Activated naive CD8-positive, alpha-beta T cell treated with anti-CD3 and anti-CD28 coated beads for 36 hours (primary cell): ENCODE measurements at regions not wholly inside any gene's neighbourhood (a gene's known extent, or its start where the extent isn't known, plus 50 kb on each side); places are given as distances from the start of the nearest gene placed in this dataset.
"Not testable (repeated sequence)": the region's sequence is repeated elsewhere in the genome, so short reads cannot be mapped to it uniquely, and the experiment has no call there.

Experiments used
- DNase-seq: peaks from one replicate; pipeline ENCODE4 v3.0.0; 2021
- H3K27ac Mint-ChIP-seq: one replicate; pipeline ENCODE4 v1.8.0; 2022; ENCODE audit warnings: mild to moderate bottlenecking, moderate library complexity, mixed read lengths
- H3K27me3 Mint-ChIP-seq: one replicate; pipeline ENCODE4 v1.8.0; 2022; ENCODE audit warnings: mild to moderate bottlenecking, mixed read lengths
- H3K36me3 Mint-ChIP-seq: one replicate; pipeline ENCODE4 v1.8.0; 2021; ENCODE audit warnings: mild to moderate bottlenecking, mixed read lengths
- H3K4me1 Mint-ChIP-seq: one replicate; pipeline ENCODE4 v1.8.0; 2021; ENCODE audit warnings: mixed read lengths
- H3K4me3 Mint-ChIP-seq: one replicate; pipeline ENCODE4 v1.8.0; 2022; ENCODE audit warnings: mild to moderate bottlenecking, moderate library complexity, mixed read lengths
- H3K9me3 Mint-ChIP-seq: one replicate; pipeline ENCODE4 v1.8.0; 2022; ENCODE audit warnings: mixed read lengths

DNA sequence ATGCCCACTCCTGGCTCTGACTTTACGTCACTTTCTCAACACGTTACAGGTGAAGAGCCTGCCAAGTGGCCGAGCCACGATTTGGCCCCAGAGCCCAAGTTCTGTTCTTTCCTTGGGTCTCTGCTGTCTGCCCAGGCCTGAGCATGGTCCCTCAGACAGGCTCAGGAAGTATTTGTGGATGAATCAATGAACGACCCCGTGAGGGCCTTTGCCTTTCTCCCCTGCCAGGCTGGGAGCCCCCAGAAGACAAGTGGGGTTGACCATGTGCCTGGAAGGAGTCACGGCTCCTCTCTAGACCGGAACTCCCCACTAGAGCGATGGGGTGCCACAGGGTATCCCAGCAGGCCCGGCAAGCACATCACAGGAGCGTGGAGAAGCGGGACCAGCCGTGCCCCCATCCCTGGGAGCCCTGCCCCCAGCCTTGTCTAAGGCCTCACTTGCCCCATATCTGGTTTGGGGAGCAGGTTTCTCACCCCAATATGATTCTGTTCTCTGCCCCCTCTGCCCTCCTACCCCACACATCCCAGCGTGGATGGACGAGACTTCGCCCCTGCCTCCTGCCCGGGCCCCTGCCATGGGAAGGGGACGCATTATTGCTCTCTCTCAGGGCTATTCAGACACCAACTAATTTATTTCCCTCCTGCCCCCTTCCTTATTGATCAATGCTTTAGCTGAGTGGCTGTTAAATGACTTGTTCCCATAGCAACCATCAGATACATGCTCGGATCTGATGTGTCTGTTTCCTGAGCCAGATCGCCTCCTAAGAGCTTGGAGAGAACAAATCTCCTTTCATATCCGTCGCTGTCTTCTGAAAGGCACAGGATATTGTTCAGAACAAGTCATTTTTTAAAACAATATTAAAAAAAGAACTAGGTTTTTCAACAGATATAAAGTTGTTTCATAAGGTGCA, 69.0 kb downstream of the DIO3 start:
- H3K36me3 Mint-ChIP-seq: no peaks in the 10 kb centered on the region
- H3K27me3 Mint-ChIP-seq: peaks cover 14% of the 10 kb centered on the region
- no peak overlapping the region for H3K4me3 Mint-ChIP-seq
- no peaks in the 10 kb centered on the region for H3K9me3 Mint-ChIP-seq
- no peak overlapping the region for H3K27ac Mint-ChIP-seq
- DNase-seq: no peak
- peaks cover 6% of the 10 kb centered on the region for H3K4me1 Mint-ChIP-seq

DNA sequence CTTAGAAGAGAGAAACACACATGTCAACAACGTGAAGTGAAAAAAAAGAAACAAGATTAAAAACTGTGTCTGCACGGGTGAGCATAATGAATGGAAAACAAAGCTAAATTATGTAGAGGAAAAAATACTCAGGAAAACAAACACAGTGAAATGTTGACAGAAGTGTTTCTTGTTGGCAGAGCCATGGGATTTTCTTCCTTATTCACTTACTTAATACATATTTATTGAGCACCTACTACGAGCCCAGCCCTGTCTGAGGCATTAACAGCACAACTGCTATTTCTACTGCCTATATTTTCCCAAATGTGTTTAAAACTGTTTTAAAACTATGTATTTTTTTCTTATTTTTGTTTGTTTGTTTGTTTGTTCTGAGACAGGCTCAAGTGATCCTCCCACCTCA, 69.9 kb downstream of the DIO3 start:
- no peaks in the 10 kb centered on the region for H3K36me3 Mint-ChIP-seq
- H3K4me3 Mint-ChIP-seq: no peak overlapping the region
- peaks cover 6% of the 10 kb centered on the region for H3K4me1 Mint-ChIP-seq
- H3K27me3 Mint-ChIP-seq: peaks cover 17% of the 10 kb centered on the region
- no peak for DNase-seq
- no peak overlapping the region for H3K27ac Mint-ChIP-seq
- H3K9me3 Mint-ChIP-seq: no peaks in the 10 kb centered on the region

DNA sequence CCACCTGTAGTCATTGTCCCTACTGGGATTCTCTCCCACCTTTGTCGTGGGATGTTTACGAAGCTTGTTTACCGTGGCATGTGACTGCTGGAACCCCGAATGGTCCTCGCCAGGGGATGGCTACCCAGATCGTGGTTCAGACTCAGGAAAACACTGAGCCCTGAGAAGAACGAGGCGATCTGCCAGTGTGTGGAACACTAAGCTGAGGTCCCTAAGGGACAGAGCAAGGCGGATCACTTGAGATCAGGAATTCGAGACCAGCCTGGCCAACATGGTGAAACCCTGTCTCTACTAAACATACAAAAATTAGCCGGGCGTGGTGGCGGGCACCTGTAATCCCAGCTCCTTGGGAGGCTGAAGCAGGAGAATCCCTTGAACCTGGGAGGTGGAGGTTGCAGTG, 70.7 kb downstream of the DIO3 start:
- H3K4me3 Mint-ChIP-seq, H3K4me1 Mint-ChIP-seq, H3K9me3 Mint-ChIP-seq, H3K27ac Mint-ChIP-seq, H3K36me3 Mint-ChIP-seq, DNase-seq: not testable (repeated sequence)
- H3K27me3 Mint-ChIP-seq: peaks cover 23% of the 10 kb centered on the region

DNA sequence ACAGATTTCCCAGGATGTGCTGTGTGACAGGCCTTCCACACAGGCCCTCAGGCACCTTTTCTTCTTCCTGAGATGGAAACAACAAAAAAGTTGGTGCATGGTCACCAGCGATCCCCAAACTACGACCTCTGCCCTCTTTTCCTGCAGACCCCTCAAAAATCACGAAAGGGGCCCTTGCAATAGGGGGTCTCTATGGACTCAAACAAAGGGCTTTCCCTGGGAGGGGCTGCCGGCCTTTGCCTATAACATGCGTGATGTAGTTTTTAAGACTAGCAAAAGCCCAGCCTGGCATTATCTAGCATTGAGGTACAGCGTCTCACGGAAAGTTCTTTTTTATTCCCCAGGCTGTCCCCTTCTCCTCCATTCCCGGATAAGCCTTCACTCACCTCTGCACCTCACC, 71.2 kb downstream of the DIO3 start:
- no peak for DNase-seq
- H3K27me3 Mint-ChIP-seq: peaks cover 28% of the 10 kb centered on the region
- H3K27ac Mint-ChIP-seq: no peak overlapping the region
- H3K4me3 Mint-ChIP-seq: no peak overlapping the region
- peaks cover 6% of the 10 kb centered on the region for H3K4me1 Mint-ChIP-seq
- H3K36me3 Mint-ChIP-seq: no peaks in the 10 kb centered on the region
- H3K9me3 Mint-ChIP-seq: no peaks in the 10 kb centered on the region

DNA sequence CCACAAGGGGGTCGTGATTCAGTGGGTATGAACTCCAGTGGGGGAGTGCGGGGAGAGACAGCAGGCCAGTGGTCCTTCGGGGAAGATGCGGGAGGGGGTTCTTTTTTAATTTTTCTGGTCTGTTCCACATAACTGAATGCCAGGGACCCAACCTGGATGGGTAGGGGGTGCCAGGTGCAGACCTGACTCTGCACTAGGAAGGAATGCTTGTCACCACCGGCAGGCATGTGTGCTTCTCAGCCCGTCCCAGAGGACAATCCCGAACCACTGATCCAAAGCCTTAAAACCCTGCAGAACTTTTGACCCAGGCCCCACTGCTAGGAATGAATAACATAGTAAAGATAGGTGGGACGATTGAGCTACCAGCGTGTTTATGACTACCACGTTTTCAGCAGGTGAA, 72.0 kb downstream of the DIO3 start:
- Mint-ChIP-seq H3K36me3 (no peaks in the 10 kb centered on the region), H3K4me1 (peaks cover 3% of the 10 kb centered on the region), H3K9me3 (no peaks in the 10 kb centered on the region), H3K4me3 (no peak overlapping the region), H3K27ac (no peak overlapping the region), H3K27me3 (peaks cover 23% of the 10 kb centered on the region)
- DNase-seq: no peak

DNA sequence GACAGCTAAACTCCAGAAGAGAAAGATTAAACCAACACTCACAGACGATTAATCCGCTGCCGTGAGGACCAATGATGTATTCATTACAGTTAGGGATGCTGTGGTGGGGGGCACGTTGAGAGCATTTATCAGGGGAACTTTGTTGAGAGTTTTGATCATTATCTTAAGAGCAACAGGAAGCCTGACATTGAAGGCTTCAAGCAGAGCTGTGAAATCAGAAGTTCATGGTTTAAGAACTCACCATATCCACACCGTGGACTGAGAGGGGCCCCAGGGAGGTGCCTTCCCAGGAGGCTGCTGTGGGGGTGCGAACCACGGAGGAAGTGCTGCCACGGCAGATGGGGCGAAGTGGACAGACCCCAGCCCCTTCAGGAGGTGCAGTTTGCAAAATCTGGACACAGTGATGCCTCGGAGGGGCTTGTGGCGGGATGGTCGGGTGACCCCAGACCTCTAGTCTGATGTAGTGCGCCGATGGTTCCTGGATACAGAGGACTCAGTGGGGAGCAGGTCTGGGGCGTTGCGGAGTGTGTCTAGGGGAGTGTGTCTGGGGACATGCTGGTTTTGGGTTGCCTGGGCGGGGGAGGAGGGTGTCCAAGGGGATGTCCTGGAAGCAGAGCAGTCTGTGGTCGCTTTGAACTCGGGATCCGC, 73.0 kb downstream of the DIO3 start:
- Mint-ChIP-seq H3K4me3 (no peak overlapping the region), H3K27me3 (peaks cover 23% of the 10 kb centered on the region), H3K9me3 (no peaks in the 10 kb centered on the region), H3K27ac (no peak overlapping the region), H3K36me3 (no peaks in the 10 kb centered on the region), H3K4me1 (peaks cover 3% of the 10 kb centered on the region)
- no peak for DNase-seq

DNA sequence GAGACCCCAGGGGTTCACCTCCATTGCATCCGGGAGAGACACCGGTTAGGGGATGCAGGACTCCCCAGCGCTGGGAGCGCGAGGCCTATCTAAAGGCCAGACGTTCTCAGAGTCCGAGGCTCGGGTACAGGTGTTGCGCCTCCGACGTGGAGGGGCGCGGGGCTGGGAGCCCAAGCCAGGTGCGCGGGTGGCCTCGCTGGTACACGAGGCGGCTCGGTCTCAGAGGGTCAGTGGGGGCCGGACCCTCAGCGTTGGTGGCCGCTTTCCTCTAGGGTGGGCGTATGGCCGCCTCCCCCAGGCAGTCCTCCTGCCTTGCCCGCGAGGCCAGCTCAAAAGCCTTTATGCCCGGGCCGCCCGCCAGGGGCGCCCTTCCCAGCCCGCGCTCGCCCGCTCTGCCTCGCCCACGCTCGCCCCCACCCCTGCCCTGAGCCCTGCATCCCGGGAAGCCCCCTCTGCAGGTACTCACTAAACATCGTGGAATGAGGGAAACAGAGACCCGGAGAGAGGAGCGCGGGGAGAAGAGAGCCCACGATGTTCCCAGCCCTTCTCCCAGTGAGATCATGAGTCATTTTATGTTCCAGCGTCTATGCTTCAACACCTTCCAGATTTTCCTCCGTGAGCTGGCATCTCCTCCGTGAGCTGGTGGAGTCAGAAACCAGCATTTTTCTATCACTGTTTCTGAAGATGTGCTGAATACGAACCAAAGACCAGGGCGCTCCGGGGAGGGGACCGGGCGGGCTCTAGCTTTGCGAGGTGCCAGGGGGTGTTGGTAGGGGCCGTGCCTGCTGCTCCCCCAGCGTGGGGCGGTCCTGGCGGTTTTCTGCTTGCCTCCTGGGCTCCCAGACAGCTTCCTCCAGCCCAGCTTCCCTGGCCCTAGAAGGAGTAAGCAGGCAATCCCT, 73.8 kb downstream of the DIO3 start:
- no peak overlapping the region for H3K4me3 Mint-ChIP-seq
- H3K9me3 Mint-ChIP-seq: no peaks in the 10 kb centered on the region
- no peak for DNase-seq
- H3K27ac Mint-ChIP-seq: no peak overlapping the region
- no peaks in the 10 kb centered on the region for H3K36me3 Mint-ChIP-seq
- peaks cover 3% of the 10 kb centered on the region for H3K4me1 Mint-ChIP-seq
- H3K27me3 Mint-ChIP-seq: peaks cover 26% of the 10 kb centered on the region

DNA sequence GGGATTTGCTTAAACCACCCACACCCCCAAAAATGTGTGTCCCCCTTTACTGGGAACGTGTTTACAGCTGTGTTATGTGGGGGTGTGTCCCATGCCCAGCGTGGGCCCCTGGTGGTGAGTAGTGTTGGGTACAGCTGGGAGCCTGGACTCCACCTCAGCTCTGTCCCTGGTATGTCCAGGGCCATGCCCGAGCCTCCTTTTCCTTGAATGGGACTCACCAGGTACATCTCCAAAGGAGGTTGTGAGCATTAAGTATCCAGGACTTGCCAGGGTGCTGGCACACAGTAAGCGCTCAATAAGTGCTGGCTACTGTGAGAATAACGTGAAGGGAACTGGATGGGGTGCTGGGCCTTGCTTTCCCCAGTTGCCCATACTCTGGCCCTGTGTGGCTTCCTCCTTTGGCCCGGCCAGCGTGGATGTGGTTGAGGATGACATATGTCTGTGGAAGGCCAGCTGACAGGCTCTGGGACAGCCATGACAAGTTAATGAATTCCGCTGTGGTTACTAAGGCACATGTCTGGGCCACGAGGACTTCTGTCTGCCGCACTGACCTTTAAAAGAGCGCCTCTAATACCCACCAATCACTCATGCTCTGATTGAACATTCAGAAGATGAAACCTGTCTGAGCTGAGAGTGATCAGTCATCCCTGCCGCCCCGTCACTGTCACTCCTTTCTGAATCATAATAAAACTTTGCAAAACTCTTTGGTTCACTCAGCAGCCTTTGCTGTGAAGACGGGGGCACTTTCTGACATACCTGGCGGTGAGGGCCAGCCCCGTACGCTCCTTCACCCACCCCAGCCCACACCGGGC, 74.7 kb downstream of the DIO3 start:
- Mint-ChIP-seq H3K27me3 (peaks cover 30% of the 10 kb centered on the region), H3K27ac (no peak overlapping the region)
- DNase-seq: no peak

DNA sequence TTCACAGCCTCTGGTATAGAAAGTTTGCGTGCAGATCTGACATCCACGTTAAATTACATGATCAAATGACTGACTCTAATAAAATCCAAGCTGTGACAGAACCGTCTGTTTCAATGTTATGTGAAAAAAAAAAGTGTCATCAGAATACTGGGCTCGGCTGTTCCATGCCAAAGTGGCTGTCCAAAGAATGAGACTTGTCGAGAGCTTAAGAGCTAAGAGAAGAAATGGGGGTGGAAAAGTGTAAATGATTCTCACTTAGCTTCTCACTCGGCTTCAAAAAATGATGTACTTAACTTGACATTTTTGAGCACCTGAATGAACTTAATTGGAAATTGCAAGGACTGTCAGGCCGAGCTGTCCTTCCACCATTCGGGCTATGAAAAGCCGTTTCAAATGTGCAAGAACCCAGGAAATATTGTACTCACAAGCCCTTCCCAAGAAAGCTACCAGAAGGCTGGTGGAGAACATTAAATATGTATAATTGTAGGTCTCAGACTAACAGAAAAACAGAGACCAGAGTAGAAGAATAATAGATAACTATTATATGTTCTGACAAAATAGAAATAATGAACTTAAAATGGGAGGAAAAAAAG, 78.0 kb downstream of the DIO3 start:
- H3K4me1 Mint-ChIP-seq: no peaks in the 10 kb centered on the region
- no peak for DNase-seq
- no peaks in the 10 kb centered on the region for H3K9me3 Mint-ChIP-seq
- no peak overlapping the region for H3K27ac Mint-ChIP-seq
- no peaks in the 10 kb centered on the region for H3K36me3 Mint-ChIP-seq
- no peak overlapping the region for H3K4me3 Mint-ChIP-seq
- H3K27me3 Mint-ChIP-seq: peaks cover 51% of the 10 kb centered on the region

More for the DNA sequence above, 74.7 kb downstream of the DIO3 start:
- H3K4me3 Mint-ChIP-seq: no peak overlapping the region
- no peaks in the 10 kb centered on the region for H3K36me3 Mint-ChIP-seq
- no peaks in the 10 kb centered on the region for H3K9me3 Mint-ChIP-seq
- H3K4me1 Mint-ChIP-seq: peaks cover 3% of the 10 kb centered on the region

DNA sequence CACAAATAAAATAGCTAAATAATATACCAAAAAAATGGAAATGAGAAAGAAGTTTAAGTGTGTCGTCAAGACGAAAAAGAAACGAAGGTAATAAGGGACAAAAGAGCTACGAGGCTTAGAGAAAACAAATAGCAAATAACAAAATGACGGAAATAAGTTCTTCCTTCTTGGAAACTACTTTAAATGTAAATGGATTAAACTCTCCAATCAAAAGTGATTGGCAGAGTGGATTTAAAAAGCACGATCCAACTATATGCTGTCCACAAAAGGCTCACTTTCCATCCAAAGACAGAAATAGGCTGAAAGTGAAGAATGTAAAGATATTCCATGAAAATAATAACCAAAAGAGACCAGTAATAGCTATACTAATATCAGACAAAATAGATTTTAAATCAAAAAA, 82.4 kb downstream of the DIO3 start:
- Mint-ChIP-seq H3K27me3 (peaks cover 41% of the 10 kb centered on the region), H3K27ac (no peak overlapping the region), H3K4me3 (no peak overlapping the region), H3K9me3 (peaks cover 2% of the 10 kb centered on the region), H3K4me1 (no peaks in the 10 kb centered on the region), H3K36me3 (peaks cover 2% of the 10 kb centered on the region)
- no peak for DNase-seq

DNA sequence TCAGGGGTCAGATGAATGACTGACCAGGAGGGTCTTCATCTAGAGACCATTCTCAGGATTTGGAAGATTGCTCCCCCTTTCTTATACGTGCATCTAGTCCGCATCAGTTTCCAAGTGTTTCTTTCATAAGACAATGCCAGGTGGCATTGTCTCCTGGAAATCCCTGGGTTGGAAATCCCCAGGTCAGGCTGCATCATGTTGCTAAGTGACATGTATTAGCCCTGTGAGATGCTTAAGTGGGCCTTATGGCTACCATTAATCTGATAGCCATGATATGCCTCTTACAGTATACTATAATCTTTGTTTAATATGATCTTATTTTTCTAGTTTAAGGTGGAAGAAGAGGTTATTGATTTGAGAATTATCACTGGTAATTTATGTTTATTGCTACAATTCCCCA, 92.8 kb downstream of the DIO3 start:
- Mint-ChIP-seq H3K36me3 (no peaks in the 10 kb centered on the region), H3K27ac (no peak overlapping the region), H3K9me3 (peaks cover 8% of the 10 kb centered on the region), H3K4me3 (no peak overlapping the region), H3K4me1 (peaks cover 4% of the 10 kb centered on the region), H3K27me3 (peaks cover 57% of the 10 kb centered on the region)
- no peak for DNase-seq

DNA sequence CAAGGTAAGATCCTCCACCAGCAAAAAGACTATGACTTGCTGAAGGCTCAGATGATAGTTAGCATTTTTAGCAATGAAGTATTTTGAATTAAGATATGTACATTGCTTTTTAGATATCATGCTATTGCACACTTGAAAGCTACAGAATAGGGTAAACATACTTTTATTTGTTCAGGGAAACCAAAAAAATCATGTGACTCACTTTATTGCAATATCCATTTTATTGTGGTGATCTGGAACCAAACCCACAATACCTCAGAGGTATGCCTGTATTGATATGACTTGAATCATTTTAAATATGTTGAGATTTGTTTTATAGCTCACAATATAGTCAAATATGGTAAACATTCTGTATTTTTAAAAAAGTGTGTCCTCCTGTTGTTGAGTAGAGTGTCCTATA, 96.1 kb downstream of the DIO3 start:
- H3K27me3 Mint-ChIP-seq: peaks cover 53% of the 10 kb centered on the region
- no peak overlapping the region for H3K4me3 Mint-ChIP-seq
- no peaks in the 10 kb centered on the region for H3K9me3 Mint-ChIP-seq
- no peaks in the 10 kb centered on the region for H3K36me3 Mint-ChIP-seq
- peaks cover 4% of the 10 kb centered on the region for H3K4me1 Mint-ChIP-seq
- H3K27ac Mint-ChIP-seq: no peak overlapping the region
- DNase-seq: no peak

DNA sequence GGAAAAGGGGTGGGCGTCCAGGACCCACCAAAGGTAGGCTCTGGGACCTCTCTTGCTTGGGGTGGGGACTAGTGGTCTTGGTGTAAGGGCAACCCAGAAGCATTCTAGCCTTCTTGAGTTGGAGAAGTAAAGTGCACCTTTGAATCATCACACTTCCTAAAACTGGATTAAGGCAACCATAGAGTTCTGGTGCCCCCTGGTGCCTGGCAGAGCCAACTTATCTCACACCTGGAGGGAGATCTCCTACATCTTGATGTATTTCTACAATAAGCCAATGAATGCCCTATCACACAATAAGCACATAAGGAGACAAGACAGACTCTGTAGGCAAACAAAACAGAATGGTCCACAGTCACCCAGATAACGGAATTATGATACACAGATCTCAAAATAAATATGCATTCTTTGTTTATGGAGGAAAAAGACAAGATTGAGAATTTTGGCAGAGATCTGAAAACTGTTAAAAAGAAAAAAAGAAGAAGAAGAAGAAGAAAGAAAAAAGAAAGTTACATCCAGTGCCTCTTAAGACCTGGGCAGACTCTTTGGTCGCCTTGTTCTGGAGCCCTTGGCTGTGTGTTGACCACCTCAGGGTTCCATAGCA, 95.9 kb upstream of the PPP2R5C start:
- H3K4me1 Mint-ChIP-seq: no peaks in the 10 kb centered on the region
- peak; percentile 21 for DNase-seq
- H3K9me3 Mint-ChIP-seq: peaks cover 16% of the 10 kb centered on the region
- H3K36me3 Mint-ChIP-seq: peaks cover 6% of the 10 kb centered on the region
- no peak overlapping the region for H3K4me3 Mint-ChIP-seq
- peaks cover 27% of the 10 kb centered on the region for H3K27me3 Mint-ChIP-seq
- no peak overlapping the region for H3K27ac Mint-ChIP-seq

DNA sequence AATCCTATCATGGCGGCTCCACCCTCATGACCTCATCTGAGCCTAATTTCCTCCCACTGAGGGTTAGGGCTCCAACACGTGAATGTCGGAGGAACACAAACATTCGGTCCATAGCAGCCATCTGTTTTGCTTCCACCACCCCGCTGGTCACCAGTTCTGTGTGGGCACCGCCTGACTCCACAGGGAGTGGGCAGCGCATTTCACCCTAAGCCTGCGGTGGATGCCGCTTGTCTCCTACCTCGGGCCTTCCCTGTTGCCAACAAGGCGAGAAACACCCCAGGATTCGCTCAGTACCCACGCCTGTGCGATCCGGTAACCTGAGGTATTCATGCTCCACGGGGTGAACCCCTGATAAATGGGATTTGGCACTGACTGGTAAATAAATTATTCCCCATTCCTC, 95.2 kb upstream of the PPP2R5C start:
- peaks cover 8% of the 10 kb centered on the region for H3K36me3 Mint-ChIP-seq
- H3K4me1 Mint-ChIP-seq: no peaks in the 10 kb centered on the region
- H3K9me3 Mint-ChIP-seq: peaks cover 19% of the 10 kb centered on the region
- no peak overlapping the region for H3K27ac Mint-ChIP-seq
- peaks cover 27% of the 10 kb centered on the region for H3K27me3 Mint-ChIP-seq
- DNase-seq: no peak
- no peak overlapping the region for H3K4me3 Mint-ChIP-seq
